Fibroblast of peridontal ligament (primary cell): ENCODE measurements at regions not wholly inside any gene's neighbourhood (a gene's known extent, or its start where the extent isn't known, plus 50 kb on each side); places are given as distances from the start of the nearest gene placed in this dataset.

Experiments used
- DNase-seq: peaks from one replicate; pipeline ENCODE4 v3.0.0-alpha.2; 2010; ENCODE audit errors: extremely low read depth

GRCh38 chr1:25003000-25003399, 72.9 kb upstream of the RUNX3 start:
- no peak for DNase-seq

- DNase-seq, result no peak
Measured at GRCh38 chr1:25001125-25001915, 71.2 kb upstream of the RUNX3 start.

GRCh38 chr1:24999906-25000305, 69.8 kb upstream of the RUNX3 start:
- DNase-seq, result no peak

GRCh38 chr1:24999426-24999825, 69.3 kb upstream of the RUNX3 start:
- no peak for DNase-seq

GRCh38 chr1:24998563-24999245, 68.6 kb upstream of the RUNX3 start:
- no peak for DNase-seq

GRCh38 chr1:24996983-24997893, 67.2 kb upstream of the RUNX3 start:
- no peak for DNase-seq

- no peak for DNase-seq
Measured at GRCh38 chr1:24996456-24996855, 66.4 kb upstream of the RUNX3 start.

GRCh38 chr1:24995661-24996060, 65.6 kb upstream of the RUNX3 start:
- DNase-seq, result no peak

- DNase-seq, result no peak
Measured at GRCh38 chr1:24995140-24995539, 65.1 kb upstream of the RUNX3 start.

GRCh38 chr1:24993871-24994580, 64.0 kb upstream of the RUNX3 start:
- no peak for DNase-seq

- DNase-seq, result no peak
Measured at GRCh38 chr1:24992761-24993211, 62.7 kb upstream of the RUNX3 start.

- DNase-seq, result no peak
Measured at GRCh38 chr1:24992124-24992760, 62.2 kb upstream of the RUNX3 start.

- DNase-seq, result no peak
Measured at GRCh38 chr1:24991697-24992096, 61.6 kb upstream of the RUNX3 start.

GRCh38 chr1:24990779-24991641, 60.9 kb upstream of the RUNX3 start:
- DNase-seq, result no peak

- no peak for DNase-seq
Measured at GRCh38 chr1:24990136-24990535, 60.1 kb upstream of the RUNX3 start.

- DNase-seq, result no peak
Measured at GRCh38 chr1:24989082-24989481, 59.0 kb upstream of the RUNX3 start.

- DNase-seq, result no peak
Measured at GRCh38 chr1:24988558-24988912, 58.5 kb upstream of the RUNX3 start.

- no peak for DNase-seq
Measured at GRCh38 chr1:24987875-24988557, 57.9 kb upstream of the RUNX3 start.

GRCh38 chr1:24987424-24987823, 57.3 kb upstream of the RUNX3 start:
- DNase-seq, result no peak
